Stomach (tissue), 4 donors: ENCODE measurements at regions not wholly inside any gene's neighbourhood (a gene's known extent, or its start where the extent isn't known, plus 50 kb on each side); places are given as distances from the start of the nearest gene placed in this dataset.
A peak's percentile ranks its signal among the peaks of the same experiment; 100 is the strongest.

ENCODE experiments used
- CTCF ChIP-seq, 7 experiments: fragments of 450-650 bp in 4 of 7; fragments of 200-600 bp in 3 of 7; sonication (generic) in 3 of 7; IDR thresholded peaks; one replicate each; pipeline ENCODE4 v1.5.1; 2016 to 2019; ENCODE audit warnings: antibody characterized with exemption in 7 of 7, control low read depth in 2 of 7, mild to moderate bottlenecking in 1 of 7
- EP300 ChIP-seq: sonication (generic); formaldehyde crosslinking; IDR thresholded peaks from one replicate; pipeline ENCODE4 v1.6.1; 2017; ENCODE audit warnings: antibody characterized with exemption
- POLR2A ChIP-seq, 4 donors: fragments of 450-650 bp; IDR thresholded peaks; one replicate each; pipeline ENCODE4 v1.6.1; 2016; ENCODE audit warnings: antibody characterized with exemption in 4 of 4, control low read depth in 2 of 4, mild to moderate bottlenecking in 1 of 4, moderate library complexity in 1 of 4
- POLR2AphosphoS5 ChIP-seq, 3 donors: sonication (generic); formaldehyde crosslinking; IDR thresholded peaks; one replicate each; pipeline ENCODE4 v1.6.1; 2016; ENCODE audit warnings: antibody characterized with exemption in 3 of 3

- TF ChIP-seq CTCF (IDR thresholded peaks at IDR 0.05), result no peak
- TF ChIP-seq EP300, result no peak
- TF ChIP-seq POLR2A (IDR thresholded peaks at IDR 0.05), result no peak
- peak in 1 of 3 donors; percentile 32 for TF ChIP-seq POLR2AphosphoS5 (IDR thresholded peaks at IDR 0.05)
Measured at GRCh38 chr21:15289896-15290841, 225.4 kb upstream of the NRIP1 start.
